ENCODE measurements at regions not wholly inside any gene's neighbourhood (a gene's known extent, or its start where the extent isn't known, plus 50 kb on each side); places are given as distances from the start of the nearest gene placed in this dataset.
A peak's percentile ranks its signal among the peaks of the same experiment; 100 is the strongest.
"Not testable (repeated sequence)": the region's sequence is repeated elsewhere in the genome, so short reads cannot be mapped to it uniquely, and the experiment has no call there.

DNA sequence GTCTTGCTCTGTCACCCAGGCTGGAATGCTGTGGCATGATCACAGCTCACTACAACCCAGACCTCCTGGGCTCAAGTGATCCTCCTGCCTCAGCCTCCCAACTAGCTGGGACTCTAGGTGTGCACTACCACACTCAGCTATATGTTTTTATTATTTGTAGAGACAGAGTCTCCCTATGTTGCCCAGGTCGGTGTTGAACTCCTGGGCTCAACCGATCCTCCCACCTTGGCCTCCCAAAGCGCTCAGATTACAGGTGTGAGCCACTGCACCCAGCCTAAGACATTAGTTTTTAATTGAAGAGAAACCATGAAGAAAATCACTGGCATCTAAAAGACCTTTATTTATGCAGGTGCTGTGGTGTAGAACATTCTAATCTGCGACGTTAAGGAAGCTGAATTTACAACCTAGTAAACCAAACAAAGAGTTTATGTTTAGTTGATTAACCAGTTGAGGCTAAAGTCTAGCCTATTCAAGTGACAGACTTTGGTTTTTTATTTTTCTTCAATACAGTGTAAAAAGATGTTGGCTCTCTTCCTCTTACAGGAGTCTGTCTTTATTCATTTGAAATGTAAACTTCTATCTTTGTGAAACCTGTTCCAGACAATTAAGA is 52.5 kb upstream of the NBL1 start:
- no peak for DNase-seq

DNA sequence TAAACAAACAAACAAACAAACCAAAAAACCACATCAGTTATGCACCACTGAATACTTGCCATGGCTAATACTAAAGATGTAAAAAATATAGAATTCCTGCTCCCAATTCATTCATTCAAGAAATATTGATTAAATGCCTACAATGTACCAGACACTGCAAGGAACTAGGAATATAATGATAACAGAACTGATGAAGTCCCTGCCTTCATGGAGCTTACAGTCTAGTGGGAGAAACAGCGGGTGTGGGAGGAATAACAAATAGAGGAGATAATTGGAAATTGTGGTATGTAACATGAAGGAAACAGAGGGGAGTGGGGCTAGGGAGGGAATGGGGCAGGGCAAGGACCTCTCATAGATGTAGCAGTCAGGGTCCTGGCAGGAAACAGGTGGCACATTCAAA is 58.6 kb upstream of the NBL1 start:
- no peak for DNase-seq

DNA sequence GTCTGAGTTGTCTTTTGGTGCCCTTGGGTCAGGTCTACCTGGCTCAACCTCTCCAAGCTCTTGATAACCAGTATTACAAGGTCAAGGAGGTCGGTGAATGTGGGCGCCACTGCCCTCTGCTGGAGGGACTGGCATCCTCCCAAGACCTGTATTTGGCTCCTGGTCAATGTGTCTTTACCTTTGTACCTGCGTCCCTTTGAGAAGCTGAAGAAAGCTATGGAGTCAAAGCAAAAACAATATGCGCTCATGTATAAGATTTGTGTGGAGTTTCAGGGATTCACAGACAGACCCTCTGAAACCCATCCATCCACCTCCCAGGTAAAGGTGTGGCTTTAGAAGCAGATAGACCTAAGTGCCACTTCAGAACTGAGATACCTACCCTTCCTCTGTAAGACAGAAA is 61.8 kb upstream of the NBL1 start:
- peak; percentile 8 for DNase-seq

DNA sequence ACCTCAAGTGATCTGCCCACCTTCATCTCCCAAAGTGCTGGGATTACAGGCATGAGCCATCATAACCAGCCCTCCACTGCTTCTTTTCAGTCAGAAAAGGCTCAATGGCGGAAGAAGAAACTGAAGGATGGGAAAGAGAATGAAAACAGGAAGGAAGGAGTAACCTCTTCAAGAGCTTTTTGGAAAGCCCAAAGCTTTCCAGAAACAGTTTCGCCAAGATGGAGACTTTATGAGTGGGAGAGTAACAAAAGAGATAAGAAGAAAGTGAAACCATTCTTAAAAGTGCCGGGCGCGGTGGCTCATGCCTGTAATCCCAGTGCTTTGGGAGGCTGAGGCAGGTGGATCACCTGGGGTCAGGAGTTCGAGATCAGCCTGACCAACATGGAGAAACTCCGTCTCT is 62.7 kb upstream of the NBL1 start:
- DNase-seq: no peak

DNA sequence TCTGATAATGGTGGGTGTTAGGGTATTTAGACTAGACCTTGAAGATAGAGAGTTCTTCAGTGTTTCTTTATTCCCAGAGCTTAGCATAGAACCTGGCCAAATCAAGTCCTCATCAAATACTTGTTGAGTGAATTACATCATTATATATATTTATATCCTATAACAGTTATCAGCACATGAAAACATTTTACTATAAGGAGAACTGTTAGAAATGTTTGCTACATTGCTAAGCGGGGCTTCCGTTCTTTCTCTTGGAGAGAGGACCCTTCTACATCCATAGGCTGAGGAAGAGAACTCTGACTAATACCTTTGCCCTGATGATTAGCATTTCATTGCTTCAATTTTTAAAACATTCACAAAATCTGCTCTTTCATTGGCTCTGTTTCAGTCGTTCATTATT is 66.5 kb upstream of the NBL1 start:
- DNase-seq: no peak

DNA sequence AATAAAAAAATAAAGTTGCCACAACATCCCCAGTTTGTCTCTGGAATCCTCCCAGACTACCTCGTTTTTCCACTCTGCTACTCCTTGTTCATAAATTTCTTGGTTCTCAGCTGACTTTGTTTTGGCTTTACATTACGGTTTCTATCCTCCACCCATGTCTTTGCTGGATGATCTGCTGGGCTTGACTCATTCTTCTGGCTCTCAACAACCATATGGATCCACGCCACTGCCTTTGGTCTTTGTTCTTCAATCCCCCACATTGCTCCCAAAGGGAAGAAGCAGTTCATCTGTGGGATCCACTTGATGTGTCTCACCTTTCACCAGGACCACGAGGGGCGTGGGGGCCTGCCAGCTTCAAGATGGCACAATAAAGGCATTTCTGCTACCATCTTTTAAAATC is 67.1 kb upstream of the NBL1 start:
- no peak for DNase-seq

DNA sequence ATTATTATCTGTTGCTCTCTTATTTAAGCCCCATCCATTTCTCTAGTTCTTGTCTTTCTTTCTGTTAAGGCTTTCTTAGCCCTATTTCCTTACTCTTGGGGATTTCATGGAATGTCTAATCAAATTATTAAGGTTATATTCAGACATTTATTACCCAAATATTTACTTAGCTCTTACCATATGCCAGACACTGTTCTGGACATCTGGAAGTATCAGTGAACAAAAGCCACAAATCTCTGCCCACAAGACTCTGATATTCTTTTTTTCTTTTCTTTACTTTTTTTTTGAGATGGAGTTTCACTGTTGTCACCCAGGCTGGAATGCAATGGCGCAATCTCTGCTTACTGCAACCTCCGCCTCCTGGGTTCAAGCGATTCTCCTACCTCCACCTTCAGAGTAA is 74.3 kb upstream of the NBL1 start:
- DNase-seq: no peak

DNA sequence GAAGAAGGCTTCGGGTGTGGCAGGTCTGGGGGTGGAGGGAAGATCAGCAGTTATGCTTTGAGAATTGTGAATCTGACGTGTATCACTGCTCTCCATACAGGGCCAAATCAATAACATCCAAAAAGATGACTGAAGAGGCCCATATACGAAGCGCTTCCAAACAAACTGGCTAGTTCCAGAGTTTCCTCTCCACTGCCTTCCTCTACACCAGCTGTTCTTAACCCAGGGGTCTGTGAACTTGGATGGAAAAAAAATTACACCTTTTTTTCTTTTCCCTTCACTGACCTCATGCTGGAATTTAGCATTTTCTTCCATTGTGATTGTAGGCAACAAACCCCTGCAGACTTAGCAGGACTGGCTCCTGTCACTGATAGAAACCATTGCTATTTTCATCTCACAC is 77.1 kb upstream of the NBL1 start:
- DNase-seq: no peak

DNA sequence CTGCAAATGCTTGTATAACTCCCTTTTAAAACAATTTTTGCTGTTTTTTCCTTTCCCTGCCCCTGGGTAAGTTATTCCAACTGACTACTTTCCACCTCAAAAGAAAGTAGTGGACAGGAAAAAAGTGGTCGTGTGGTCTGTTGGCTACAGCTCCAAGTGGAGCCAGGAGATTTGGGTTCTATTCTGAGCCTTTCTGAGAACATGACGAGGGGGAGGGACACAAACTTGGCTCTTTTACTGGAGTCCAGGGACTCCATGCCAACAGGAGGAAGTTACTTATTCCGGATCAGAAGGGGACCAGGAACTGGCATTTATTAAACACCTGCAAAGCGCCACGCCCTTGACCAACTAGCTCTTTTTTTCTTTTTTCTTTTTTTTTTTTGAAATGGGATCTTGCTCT is 79.0 kb upstream of the CAPZB start:
- DNase-seq: no peak

DNA sequence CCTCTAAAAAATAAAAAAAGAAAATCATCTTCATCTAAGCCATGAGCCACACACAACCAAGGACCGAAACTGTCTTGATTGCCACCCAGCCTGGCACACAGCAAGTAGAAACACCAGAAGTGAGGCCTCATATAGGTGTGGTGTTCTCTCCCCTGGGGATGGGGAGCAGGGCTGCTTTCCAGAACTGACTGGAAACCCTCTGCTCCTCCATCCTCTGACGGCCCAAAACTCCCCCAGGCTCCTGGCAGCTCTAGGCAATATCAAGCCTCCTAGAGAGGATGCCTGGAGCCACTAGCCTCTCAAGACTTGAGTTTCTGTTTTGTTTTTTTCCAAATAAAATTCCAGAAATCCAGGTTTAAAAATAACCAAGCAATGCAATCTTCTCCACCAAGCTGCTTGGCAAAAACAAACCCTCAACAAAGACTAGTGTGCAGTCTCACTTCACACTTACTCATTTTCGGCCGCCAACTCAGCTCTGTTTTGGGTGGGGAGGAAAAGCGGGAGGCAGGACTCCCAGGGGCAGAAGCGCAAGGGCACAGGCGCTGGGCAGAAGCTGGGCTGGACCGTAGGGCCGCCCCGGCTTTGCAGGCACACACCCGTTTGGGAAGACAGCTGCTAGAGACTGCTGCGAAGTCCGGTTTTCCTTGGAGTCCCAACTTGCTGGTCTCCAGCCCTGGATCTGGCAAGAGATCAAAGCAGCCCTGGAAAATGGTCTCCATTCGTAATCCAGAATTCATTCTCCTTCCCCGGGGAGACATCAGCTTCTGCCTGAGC is 78.2 kb upstream of the CAPZB start:
- no peak for DNase-seq

DNA sequence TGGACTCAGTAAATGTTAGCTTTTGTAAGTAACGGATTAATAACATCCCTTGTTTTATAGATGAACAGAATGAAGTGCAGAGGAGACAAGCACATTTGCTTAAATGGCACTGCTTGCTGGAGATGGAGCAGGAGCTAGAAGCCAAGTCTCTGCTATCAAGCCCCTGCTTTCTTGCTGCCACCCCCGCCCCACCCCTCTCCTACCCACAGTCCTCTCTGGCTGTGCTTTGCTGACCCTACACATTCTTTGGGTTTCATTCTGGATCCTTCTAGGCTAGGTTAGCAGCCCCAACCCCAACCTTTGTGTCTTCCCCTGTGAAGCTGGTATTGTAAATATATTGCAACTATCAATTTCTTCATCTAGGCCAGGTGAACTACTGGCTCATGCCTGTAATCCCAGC is 77.5 kb upstream of the CAPZB start:
- no peak for DNase-seq

DNA sequence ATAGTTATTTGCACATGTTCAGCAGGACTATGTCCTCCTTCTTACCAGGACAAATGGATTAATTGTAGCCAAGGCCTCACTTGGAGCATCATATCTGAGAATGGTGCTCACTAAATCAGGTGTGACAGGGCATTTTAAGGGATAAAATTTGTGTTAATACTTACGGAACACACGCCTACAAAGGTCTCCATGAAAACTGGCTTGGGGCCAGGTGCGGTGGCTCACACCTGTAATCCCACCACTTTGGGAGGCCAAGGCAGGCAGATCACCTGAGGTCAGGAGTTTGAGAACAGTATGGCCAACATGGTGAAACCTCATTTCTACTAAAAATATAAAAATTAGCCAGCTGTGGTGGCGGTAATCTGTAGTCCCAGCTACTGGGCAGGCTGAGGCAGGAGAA is 75.1 kb upstream of the CAPZB start:
- DNase-seq: no peak

DNA sequence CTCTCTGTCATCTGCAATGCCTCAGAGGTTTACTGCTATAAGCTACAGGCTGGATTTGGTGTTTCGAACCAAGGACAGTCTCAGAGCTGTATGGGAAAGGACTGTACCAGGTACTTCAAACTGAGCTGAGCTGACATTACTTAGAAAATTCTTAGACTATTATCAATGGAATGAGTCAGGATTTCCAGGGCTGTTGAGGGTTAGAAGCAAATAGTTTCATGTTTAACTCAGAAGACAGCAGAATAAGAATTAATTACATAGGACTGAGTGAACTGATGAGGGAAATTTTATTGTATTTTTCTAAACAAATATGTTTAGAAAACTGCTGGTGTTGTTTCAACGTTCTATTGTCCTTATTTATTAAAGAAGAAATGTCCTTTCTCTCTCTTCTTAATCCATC is 74.3 kb upstream of the CAPZB start:
- no peak for DNase-seq

DNA sequence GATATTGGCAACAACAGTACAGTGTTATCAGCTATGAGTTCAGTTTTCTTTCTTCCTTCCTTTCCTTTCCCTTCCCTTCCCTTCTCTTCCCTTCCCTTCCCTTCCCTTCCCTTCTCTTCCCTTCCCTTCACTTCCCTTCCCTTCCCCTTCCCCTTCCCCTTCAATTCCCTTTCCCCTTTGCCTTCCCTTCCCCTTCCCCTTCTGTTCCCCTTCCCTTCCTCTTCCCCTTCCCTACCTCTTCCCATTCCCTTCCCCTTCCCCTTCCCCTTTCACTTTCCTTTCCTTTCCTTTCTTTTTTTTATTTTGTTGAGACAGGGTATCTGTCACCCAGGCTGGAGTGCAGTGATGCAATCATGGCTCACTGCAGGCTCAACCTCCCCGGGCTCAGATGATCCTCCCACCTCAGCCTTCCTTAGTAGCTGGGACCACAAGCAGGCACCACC is 72.3 kb upstream of the CAPZB start:
- DNase-seq: no peak

DNA sequence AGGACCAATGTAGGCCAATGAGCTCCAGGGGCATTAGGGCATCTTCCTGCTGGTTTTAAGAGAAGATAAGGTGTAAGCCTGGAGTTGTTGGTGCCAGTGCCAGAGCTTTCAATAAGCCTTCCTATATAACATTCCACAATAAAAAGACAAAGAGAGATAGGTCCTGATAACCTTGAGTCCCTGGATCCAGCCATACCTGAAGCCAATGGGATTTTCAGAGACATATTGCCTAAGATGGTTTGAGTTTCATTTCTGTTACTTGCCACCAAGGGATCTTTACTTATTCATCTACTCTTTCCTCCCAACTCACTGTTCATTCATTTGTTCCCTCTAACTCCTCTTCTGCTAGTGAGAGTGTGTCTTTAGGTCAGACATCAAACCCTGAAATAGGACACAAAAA is 68.8 kb upstream of the CAPZB start:
- no peak for DNase-seq

DNA sequence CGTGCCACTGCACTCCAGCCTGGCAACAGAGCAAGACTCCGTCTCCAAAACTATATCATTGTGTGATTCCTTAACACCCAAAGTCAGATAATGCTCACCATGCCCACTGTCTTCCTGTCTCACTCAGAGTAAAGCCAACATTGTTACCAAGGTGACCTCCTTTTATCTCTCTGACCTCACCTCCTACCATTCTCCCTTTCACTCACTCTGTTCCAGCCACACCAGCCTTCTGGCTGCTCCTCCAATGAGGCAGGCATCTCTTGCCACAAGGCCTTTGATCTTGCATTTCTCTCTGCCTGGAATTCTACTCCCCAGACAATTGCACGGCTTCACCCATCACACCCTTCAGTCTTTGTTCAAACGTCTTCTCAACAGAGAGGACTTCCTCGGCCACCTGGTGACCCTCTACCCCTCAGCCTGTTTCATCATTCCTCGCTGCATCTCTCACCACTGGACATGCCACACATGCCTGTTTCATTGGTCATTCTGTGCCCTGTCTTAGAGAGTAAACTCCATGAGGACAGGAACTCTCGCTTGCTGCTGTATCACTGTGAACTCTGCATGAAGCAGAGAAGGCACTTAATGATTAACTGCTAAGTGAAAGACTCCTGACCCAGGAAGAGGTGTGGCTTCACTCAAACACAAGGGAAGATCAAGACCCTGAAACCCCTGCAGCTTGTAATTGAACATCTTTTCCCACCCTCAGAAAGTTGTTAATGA is 67.1 kb upstream of the CAPZB start:
- DNase-seq: no peak

DNA sequence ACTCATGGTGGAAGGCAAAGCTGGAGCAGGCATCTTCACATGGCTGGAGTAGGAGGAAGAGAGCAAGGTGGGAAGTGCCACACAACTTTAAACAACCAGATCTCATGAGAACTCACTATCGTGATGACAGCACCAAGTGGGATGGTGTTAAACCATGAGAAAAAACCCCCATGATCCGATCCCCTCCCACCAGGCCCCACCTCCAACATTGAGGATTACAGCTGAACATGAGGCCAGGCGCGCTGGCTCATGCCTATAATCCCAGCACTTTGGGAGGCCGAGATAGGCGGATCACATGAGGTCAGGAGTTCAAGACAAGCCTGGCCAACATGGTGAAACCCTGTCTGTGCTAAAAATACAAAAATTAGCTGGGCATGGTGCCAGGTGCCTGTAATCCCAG is 66.5 kb upstream of the CAPZB start:
- DNase-seq: not testable (repeated sequence)

DNA sequence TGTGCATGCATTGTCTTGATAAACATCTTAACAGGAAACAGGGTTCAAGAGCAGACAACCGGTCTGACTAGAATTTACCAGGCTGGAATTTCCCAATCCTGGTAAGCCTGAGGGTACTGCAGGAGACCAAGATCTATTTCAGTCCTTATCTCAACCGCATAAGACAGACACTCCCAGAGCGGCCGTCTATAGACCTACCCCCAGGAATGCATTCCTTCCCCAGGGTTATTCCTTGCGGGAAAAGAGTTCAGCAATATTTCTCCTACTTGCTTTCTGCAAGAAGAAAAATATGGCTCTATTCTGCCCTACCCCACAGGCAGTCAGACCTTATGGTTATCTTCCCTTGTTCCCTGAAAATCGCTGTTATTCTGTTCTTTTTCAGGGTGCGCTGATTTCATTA is 65.1 kb upstream of the CAPZB start:
- not testable (repeated sequence) for DNase-seq

DNA sequence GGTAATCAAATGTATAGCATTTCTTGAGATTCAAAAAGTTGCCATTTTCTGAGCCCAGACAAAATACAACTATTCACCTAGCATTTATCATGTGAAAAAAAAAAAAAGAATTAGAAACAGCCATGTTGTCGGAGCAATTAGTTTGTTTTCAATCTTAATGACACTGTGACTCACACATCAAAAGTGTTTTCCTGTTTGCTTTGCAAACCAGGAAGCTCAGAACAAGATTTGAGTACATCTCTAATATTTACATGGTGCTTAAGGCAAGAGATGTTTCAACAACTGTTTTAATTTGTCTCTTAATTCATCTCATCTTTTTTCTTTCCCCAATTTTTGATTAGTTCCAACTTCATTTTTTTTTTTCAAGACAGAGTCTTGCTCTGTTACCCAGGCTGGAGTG is 62.5 kb upstream of the CAPZB start:
- no peak for DNase-seq

DNA sequence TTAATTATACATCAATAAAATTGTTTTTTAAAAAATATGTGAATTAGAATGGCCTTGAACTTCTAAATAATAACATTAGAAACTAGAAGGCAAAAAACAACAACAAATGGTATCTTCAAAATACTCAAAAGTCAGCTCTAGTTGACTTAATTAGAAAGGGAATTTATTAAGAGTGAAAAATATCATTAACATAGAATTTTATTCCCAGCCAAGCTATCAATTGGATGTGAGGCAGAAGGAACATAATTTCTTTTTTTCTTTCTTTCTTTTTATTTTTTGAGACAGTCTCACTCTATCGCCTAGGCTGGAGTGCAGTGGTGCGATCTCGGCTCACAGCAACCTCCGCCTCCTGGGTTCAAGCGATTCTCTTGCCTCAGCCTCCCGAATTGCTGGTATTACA is 51.2 kb upstream of the CAPZB start:
- DNase-seq: no peak

DNA sequence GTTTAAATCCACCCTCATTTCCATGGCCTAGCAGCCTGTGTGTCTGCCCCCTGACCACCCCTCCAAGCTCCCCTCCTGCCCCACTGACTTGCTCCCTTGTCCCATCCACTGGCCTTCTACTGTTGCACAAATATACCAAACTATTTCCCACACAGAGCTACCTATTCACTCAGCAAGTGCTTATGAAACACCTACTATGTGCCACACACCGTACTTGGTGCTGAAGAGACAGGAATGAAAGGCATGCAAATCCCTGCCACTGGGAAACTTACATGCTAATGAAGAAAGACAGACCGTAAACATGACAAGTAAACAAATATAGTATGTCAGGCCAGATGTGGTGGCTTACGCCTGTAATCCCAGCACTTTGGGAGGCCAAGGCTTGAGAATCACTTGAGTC is 49.9 kb upstream of the CAPZB start:
- no peak for DNase-seq
